Natural killer cell (primary cell): ENCODE measurements at regions not wholly inside any gene's neighbourhood (a gene's known extent, or its start where the extent isn't known, plus 50 kb on each side); places are given as distances from the start of the nearest gene placed in this dataset.

Source experiments
- ATAC-seq, 3 donors: fragments of 150-1000 bp in 2 of 3; fragments of 200-7000 bp in 1 of 3; cut with Tn5 transposase; 1 replicate in 1 of 3; 2 replicates in 2 of 3; pipeline ENCODE4 v1.10.0; 2021; ENCODE audit warnings: mild to moderate bottlenecking in 2 of 3, moderate library complexity in 2 of 3
- DNase-seq, 2 donors: peaks; one replicate each; pipeline versions ENCODE4 v3.0.0 to v3.0.0-alpha.2; 2013 to 2021; ENCODE audit warnings: mixed read lengths in 1 of 2
- H3K27ac ChIP-seq: one replicate; pipeline ENCODE4 v1.5.1; 2013; ENCODE audit warnings: mild to moderate bottlenecking, low read length
- H3K27me3 ChIP-seq: one replicate; pipeline ENCODE4 v1.6.1; 2013; ENCODE audit warnings: low read length; ENCODE audit not compliant: control insufficient read depth, insufficient read depth
- H3K36me3 ChIP-seq: one replicate; pipeline ENCODE4 v1.6.1; 2013; ENCODE audit warnings: low read length; ENCODE audit not compliant: control insufficient read depth, insufficient read depth
- H3K4me1 ChIP-seq: one replicate; pipeline ENCODE4 v1.6.1; 2013; ENCODE audit warnings: low read length; ENCODE audit not compliant: control insufficient read depth, insufficient read depth
- H3K4me3 ChIP-seq: one replicate; pipeline ENCODE4 v1.5.1; 2013; ENCODE audit warnings: low read length
- H3K9me3 ChIP-seq: one replicate; pipeline ENCODE4 v1.6.1; 2013; ENCODE audit warnings: low read length; ENCODE audit not compliant: control insufficient read depth, insufficient read depth
- H3K27ac Mint-ChIP-seq, 2 donors: one replicate each; pipeline ENCODE4 v1.8.0; 2022; ENCODE audit warnings: mild to moderate bottlenecking in 2 of 2, mixed read lengths in 2 of 2, moderate library complexity in 1 of 2
- H3K27me3 Mint-ChIP-seq, 2 donors: one replicate each; pipeline ENCODE4 v1.8.0; 2022; ENCODE audit warnings: low read depth in 2 of 2, mixed read lengths in 2 of 2
- H3K36me3 Mint-ChIP-seq: one replicate; pipeline ENCODE4 v1.8.0; 2022; ENCODE audit warnings: mixed read lengths
- H3K4me1 Mint-ChIP-seq, 2 donors: one replicate each; pipeline ENCODE4 v1.8.0; 2022; ENCODE audit warnings: mixed read lengths in 2 of 2
- H3K4me3 Mint-ChIP-seq: one replicate; pipeline ENCODE4 v1.8.0; 2022; ENCODE audit warnings: mild to moderate bottlenecking, moderate library complexity, mixed read lengths
- H3K9me3 Mint-ChIP-seq, 2 donors: one replicate each; pipeline ENCODE4 v1.8.0; 2022; ENCODE audit warnings: mixed read lengths in 2 of 2
- CTCF ChIP-seq: fragments of 200-600 bp; IDR thresholded peaks from one replicate; pipeline ENCODE4 v1.8.0; 2022; ENCODE audit warnings: antibody characterized with exemption
- WGBS: methylation state at CpG from one replicate; pipeline ENCODE4 v1.1.7; 2013; ENCODE audit warnings: missing lambda C conversion rate; ENCODE audit not compliant: insufficient coverage; 5-methylcytosine and 5-hydroxymethylcytosine counted together
- intact Hi-C: fragments of 100-400 bp; cut with micrococcal nuclease; formaldehyde crosslinking; loops from one replicate; pipeline ENCODE4 v1.14.2; 2022

GRCh38 chr16:48903039-48903438, 293.1 kb upstream of the N4BP1 start:
- ATAC-seq (no peak), DNase-seq (no peak)
- Histone ChIP-seq H3K27ac (no peak overlapping the region), H3K4me3 (no peak overlapping the region), H3K9me3 (no peaks in the 10 kb centered on the region), H3K36me3 (no peaks in the 10 kb centered on the region), H3K27me3 (no peaks in the 10 kb centered on the region), H3K4me1 (no peaks in the 10 kb centered on the region)
- no peaks in the 10 kb centered on the region for H3K9me3 Mint-ChIP-seq
- H3K27ac Mint-ChIP-seq, result no peak overlapping the region
- H3K4me1 Mint-ChIP-seq, result no peaks in the 10 kb centered on the region
- no peaks in the 10 kb centered on the region for H3K36me3 Mint-ChIP-seq
- intact Hi-C loops, result no loop called here
- H3K27me3 Mint-ChIP-seq, result no peaks in the 10 kb centered on the region
- TF ChIP-seq CTCF, result no peak
- WGBS, result 53% methylated on average over 7 of the region's 7 CpGs
- no peak overlapping the region for H3K4me3 Mint-ChIP-seq

GRCh38 chr16:48901712-48902374, 291.9 kb upstream of the N4BP1 start:
- Histone ChIP-seq H3K4me3 (no peak overlapping the region), H3K9me3 (no peaks in the 10 kb centered on the region), H3K27ac (no peak overlapping the region), H3K36me3 (no peaks in the 10 kb centered on the region), H3K27me3 (no peaks in the 10 kb centered on the region), H3K4me1 (no peaks in the 10 kb centered on the region)
- TF ChIP-seq CTCF, result no peak
- ATAC-seq (no peak), DNase-seq (no peak)
- Mint-ChIP-seq H3K27me3 (no peaks in the 10 kb centered on the region), H3K4me1 (no peaks in the 10 kb centered on the region), H3K9me3 (no peaks in the 10 kb centered on the region), H3K4me3 (no peak overlapping the region), H3K27ac (no peak overlapping the region), H3K36me3 (no peaks in the 10 kb centered on the region)
- intact Hi-C loops, result no loop called here
- WGBS, result 59% methylated on average over 9 of the region's 9 CpGs

- TF ChIP-seq CTCF, result no peak
- WGBS, result 68% methylated on average over 1 of the region's 1 CpG
- no peak for ATAC-seq
Observed at GRCh38 chr16:48899500-48899899, 289.5 kb upstream of the N4BP1 start.

GRCh38 chr16:48897698-48898205, 287.8 kb upstream of the N4BP1 start:
- Histone ChIP-seq H3K4me3 (no peak overlapping the region), H3K36me3 (no peaks in the 10 kb centered on the region), H3K9me3 (no peaks in the 10 kb centered on the region), H3K27me3 (no peaks in the 10 kb centered on the region), H3K27ac (no peak overlapping the region), H3K4me1 (no peaks in the 10 kb centered on the region)
- TF ChIP-seq CTCF, result no peak
- no peaks in the 10 kb centered on the region for H3K4me1 Mint-ChIP-seq
- H3K4me3 Mint-ChIP-seq, result no peak overlapping the region
- DNase-seq (no peak), ATAC-seq (no peak)
- H3K27ac Mint-ChIP-seq, result no peak overlapping the region
- no peaks in the 10 kb centered on the region for H3K36me3 Mint-ChIP-seq
- intact Hi-C loops, result no loop called here
- H3K9me3 Mint-ChIP-seq, result no peaks in the 10 kb centered on the region
- H3K27me3 Mint-ChIP-seq, result no peaks in the 10 kb centered on the region
- 79% methylated on average over 8 of the region's 8 CpGs for whole genome bisulfite sequencing

More at GRCh38 chr16:48899500-48899899, 289.5 kb upstream of the N4BP1 start:
- Mint-ChIP-seq H3K4me3 (no peak overlapping the region), H3K36me3 (no peaks in the 10 kb centered on the region), H3K27ac (no peak overlapping the region), H3K4me1 (no peaks in the 10 kb centered on the region), H3K9me3 (no peaks in the 10 kb centered on the region), H3K27me3 (no peaks in the 10 kb centered on the region)
- Histone ChIP-seq H3K27ac (no peak overlapping the region), H3K27me3 (no peaks in the 10 kb centered on the region), H3K36me3 (no peaks in the 10 kb centered on the region), H3K9me3 (no peaks in the 10 kb centered on the region), H3K4me3 (no peak overlapping the region), H3K4me1 (no peaks in the 10 kb centered on the region)
- intact Hi-C loops, result no loop called here
- no peak for DNase-seq
